Osteocyte (in vitro differentiated cells): ENCODE measurements at regions not wholly inside any gene's neighbourhood (a gene's known extent, or its start where the extent isn't known, plus 50 kb on each side); places are given as distances from the start of the nearest gene placed in this dataset.

Experiments
- DNase-seq: peaks from one replicate; pipeline ENCODE4 v3.0.0; 2021; ENCODE audit warnings: mixed read lengths; ENCODE audit not compliant: unreplicated experiment; ENCODE audit errors: extremely low spot score
- H3K27ac Mint-ChIP-seq: one replicate; pipeline ENCODE4 v1.8.0; 2021; ENCODE audit warnings: mild to moderate bottlenecking, mixed read lengths; ENCODE audit not compliant: unreplicated experiment
- H3K27me3 Mint-ChIP-seq: one replicate; pipeline ENCODE4 v1.8.0; 2021; ENCODE audit warnings: mixed read lengths; ENCODE audit not compliant: unreplicated experiment
- H3K36me3 Mint-ChIP-seq: one replicate; pipeline ENCODE4 v1.8.0; 2021; ENCODE audit warnings: mixed read lengths; ENCODE audit not compliant: unreplicated experiment
- H3K4me1 Mint-ChIP-seq: one replicate; pipeline ENCODE4 v1.8.0; 2021; ENCODE audit warnings: mixed read lengths; ENCODE audit not compliant: unreplicated experiment
- H3K4me3 Mint-ChIP-seq: one replicate; pipeline ENCODE4 v1.8.0; 2021; ENCODE audit warnings: mild to moderate bottlenecking, moderate library complexity, mixed read lengths; ENCODE audit not compliant: unreplicated experiment
- H3K9me3 Mint-ChIP-seq: one replicate; pipeline ENCODE4 v1.8.0; 2021; ENCODE audit warnings: mixed read lengths; ENCODE audit not compliant: unreplicated experiment
- CTCF ChIP-seq: fragments of 200-600 bp; sonication (generic); IDR thresholded peaks from 2 replicates; pipeline ENCODE4 v1.5.0; 2021; ENCODE audit warnings: antibody characterized with exemption, mild to moderate bottlenecking, moderate library complexity

GRCh38 chr12:94807951-94808350, 157.6 kb upstream of the TMCC3 start:
- peaks cover 19% of the 10 kb centered on the region for H3K9me3 Mint-ChIP-seq
- no peak for DNase-seq
- H3K27me3 Mint-ChIP-seq, result peaks cover 5% of the 10 kb centered on the region
- no peak overlapping the region for H3K27ac Mint-ChIP-seq
- H3K4me1 Mint-ChIP-seq, result peaks cover 2% of the 10 kb centered on the region
- no peak overlapping the region for H3K4me3 Mint-ChIP-seq
- TF ChIP-seq CTCF, result no peak
- no peaks in the 10 kb centered on the region for H3K36me3 Mint-ChIP-seq

- Mint-ChIP-seq H3K4me3 (no peak overlapping the region), H3K27ac (no peak overlapping the region)
These were observed 156.3 kb upstream of the TMCC3 start for GRCh38 chr12:94806617-94807016.

GRCh38 chr12:94805749-94806529, 155.6 kb upstream of the TMCC3 start:
- no peak for TF ChIP-seq CTCF
- Mint-ChIP-seq H3K4me3 (no peak overlapping the region), H3K27me3 (peaks cover 5% of the 10 kb centered on the region), H3K36me3 (no peaks in the 10 kb centered on the region), H3K27ac (no peak overlapping the region), H3K9me3 (peaks cover 2% of the 10 kb centered on the region), H3K4me1 (peaks cover 2% of the 10 kb centered on the region)
- no peak for DNase-seq

More at GRCh38 chr12:94806617-94807016, 156.3 kb upstream of the TMCC3 start:
- no peak for TF ChIP-seq CTCF
- Mint-ChIP-seq H3K4me1 (peaks cover 2% of the 10 kb centered on the region), H3K9me3 (peaks cover 9% of the 10 kb centered on the region), H3K36me3 (no peaks in the 10 kb centered on the region), H3K27me3 (peaks cover 5% of the 10 kb centered on the region)
- no peak for DNase-seq

- TF ChIP-seq CTCF, result no peak
- H3K9me3 Mint-ChIP-seq, result no peaks in the 10 kb centered on the region
- H3K4me1 Mint-ChIP-seq, result peaks cover 2% of the 10 kb centered on the region
- peaks cover 1% of the 10 kb centered on the region for H3K27me3 Mint-ChIP-seq
- no peak overlapping the region for H3K4me3 Mint-ChIP-seq
- DNase-seq, result no peak
- no peaks in the 10 kb centered on the region for H3K36me3 Mint-ChIP-seq
- no peak overlapping the region for H3K27ac Mint-ChIP-seq
These were observed 153.6 kb upstream of the TMCC3 start for GRCh38 chr12:94803939-94804338.

GRCh38 chr12:94802796-94803195, 152.4 kb upstream of the TMCC3 start:
- no peaks in the 10 kb centered on the region for H3K36me3 Mint-ChIP-seq
- no peak overlapping the region for H3K4me3 Mint-ChIP-seq
- no peaks in the 10 kb centered on the region for H3K9me3 Mint-ChIP-seq
- no peak for DNase-seq
- no peaks in the 10 kb centered on the region for H3K27me3 Mint-ChIP-seq
- no peak overlapping the region for H3K27ac Mint-ChIP-seq
- H3K4me1 Mint-ChIP-seq, result peaks cover 2% of the 10 kb centered on the region
- TF ChIP-seq CTCF, result no peak
